GM10266 (cell line): ENCODE measurements at regions not wholly inside any gene's neighbourhood (a gene's known extent, or its start where the extent isn't known, plus 50 kb on each side); places are given as distances from the start of the nearest gene placed in this dataset.

Experiments
- DNase-seq: peaks from one replicate; pipeline ENCODE4 v3.0.0; 2012; ENCODE audit errors: extremely low spot score
- TF ChIP-seq, protein P1 (sequence below): IDR thresholded peaks from 2 replicates; pipeline ENCODE4 v1.5.1; 2012; ENCODE audit warnings: mild to moderate bottlenecking, low read depth; ENCODE audit not compliant: control insufficient read depth, insufficient read depth; ENCODE audit errors: missing control alignments

- DNase-seq: no peak
- TF ChIP-seq, protein P1, sequence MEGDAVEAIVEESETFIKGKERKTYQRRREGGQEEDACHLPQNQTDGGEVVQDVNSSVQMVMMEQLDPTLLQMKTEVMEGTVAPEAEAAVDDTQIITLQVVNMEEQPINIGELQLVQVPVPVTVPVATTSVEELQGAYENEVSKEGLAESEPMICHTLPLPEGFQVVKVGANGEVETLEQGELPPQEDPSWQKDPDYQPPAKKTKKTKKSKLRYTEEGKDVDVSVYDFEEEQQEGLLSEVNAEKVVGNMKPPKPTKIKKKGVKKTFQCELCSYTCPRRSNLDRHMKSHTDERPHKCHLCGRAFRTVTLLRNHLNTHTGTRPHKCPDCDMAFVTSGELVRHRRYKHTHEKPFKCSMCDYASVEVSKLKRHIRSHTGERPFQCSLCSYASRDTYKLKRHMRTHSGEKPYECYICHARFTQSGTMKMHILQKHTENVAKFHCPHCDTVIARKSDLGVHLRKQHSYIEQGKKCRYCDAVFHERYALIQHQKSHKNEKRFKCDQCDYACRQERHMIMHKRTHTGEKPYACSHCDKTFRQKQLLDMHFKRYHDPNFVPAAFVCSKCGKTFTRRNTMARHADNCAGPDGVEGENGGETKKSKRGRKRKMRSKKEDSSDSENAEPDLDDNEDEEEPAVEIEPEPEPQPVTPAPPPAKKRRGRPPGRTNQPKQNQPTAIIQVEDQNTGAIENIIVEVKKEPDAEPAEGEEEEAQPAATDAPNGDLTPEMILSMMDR: no peak
These were observed 1066.5 kb downstream of the SORCS3 start for GRCh38 chr10:105707603-105708002.

GRCh38 chr10:105706281-105707026 lies 1065.4 kb downstream of the SORCS3 start:
- no peak for DNase-seq
- TF ChIP-seq, protein P1: no peak

DNA sequence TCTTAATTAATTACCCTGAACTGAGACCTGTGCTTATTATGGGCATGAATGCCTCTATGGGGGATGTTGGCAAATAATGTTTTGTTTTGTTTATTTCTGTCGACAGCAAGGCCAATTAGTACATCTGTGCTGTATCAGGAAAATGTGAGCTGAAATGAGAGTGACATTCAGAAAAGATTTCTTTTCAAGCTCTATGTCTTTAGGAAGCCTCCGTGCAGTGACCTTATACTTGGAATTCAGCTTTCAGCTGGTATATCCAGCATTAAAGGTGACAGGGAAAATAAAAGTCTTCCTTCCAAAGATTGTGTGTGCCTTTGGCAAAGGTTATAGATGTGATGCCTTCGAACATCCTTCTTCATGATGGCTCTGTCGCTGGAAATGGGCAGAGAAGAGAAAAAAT lies 1061.1 kb downstream of the SORCS3 start:
- DNase-seq: no peak
- TF ChIP-seq, protein P1: no peak

GRCh38 chr10:105700218-105700617 lies 1059.1 kb downstream of the SORCS3 start:
- TF ChIP-seq, protein P1: no peak
- no peak for DNase-seq

DNA sequence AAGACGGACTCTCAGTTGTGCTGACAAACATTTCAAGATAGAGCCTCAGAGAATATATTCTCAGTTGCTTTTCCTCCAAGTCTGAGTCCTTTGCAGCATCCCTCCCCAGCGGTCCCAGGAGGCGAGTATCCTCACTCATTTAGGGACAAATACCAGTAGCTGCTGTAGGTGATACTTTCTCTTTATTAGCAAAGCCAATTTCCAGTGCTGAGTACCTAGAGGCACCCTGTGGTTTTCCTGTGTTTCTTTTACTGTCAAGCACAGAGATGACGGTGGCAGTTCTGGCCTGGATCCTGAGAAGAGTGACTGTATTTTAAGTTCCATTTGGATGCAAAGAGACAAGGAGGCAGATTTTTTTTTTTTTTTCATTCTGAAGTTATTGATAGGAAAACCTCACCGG lies 1058.4 kb downstream of the SORCS3 start:
- TF ChIP-seq, protein P1: no peak

DNA sequence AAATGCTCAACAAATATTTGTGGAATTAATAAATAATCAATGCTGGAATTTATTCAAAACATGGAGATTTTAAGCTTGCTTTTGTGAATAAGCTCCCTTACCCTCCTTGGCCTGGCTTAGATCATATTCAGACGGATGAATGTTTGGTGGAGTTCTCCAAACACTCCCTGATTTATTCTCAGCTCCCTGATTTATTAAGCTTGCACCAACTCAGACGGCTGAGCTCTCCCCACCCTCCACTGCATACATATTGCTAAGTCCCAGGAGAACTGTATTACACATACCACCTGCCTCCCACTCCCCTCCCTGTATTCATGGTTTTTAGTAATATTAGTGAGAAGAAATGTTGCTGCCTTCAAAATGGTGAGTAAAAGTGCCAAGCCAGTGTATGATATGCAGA lies 1057.5 kb downstream of the SORCS3 start:
- no peak for DNase-seq
- TF ChIP-seq, protein P1: no peak

More for the DNA sequence above, 1058.4 kb downstream of the SORCS3 start:
- no peak for DNase-seq

DNA sequence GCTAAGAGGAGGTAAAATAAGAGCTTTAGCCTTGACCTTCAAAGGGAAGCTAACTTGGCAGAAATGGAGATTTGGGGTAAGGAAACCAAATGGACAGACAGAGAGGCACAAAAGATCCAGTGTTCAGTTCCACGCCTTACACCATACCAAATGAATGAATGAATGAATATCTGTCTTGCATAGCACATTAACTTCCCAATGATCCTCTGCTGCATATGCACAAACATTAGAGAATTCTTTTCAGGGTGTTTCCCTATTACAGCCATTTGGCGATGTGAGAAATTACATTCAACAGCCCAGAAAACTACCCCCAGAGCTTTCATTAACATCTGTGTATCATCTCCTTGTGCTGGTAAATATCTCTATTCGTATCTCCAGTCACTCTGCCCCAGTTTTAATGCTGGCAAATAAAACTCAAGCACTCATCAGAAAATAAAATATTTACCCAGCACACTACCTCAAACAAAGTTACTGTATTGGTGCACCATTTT lies 1056.2 kb downstream of the SORCS3 start:
- no peak for DNase-seq
- TF ChIP-seq, protein P1: no peak
